Activated CD8-positive, alpha-beta memory T cell treated with anti-CD3 and anti-CD28 coated beads for 24 hours (primary cell): ENCODE measurements at regions not wholly inside any gene's neighbourhood (a gene's known extent, or its start where the extent isn't known, plus 50 kb on each side); places are given as distances from the start of the nearest gene placed in this dataset.

Experiments
- DNase-seq: peaks from one replicate; pipeline ENCODE4 v3.0.0-alpha.2; 2020

DNA sequence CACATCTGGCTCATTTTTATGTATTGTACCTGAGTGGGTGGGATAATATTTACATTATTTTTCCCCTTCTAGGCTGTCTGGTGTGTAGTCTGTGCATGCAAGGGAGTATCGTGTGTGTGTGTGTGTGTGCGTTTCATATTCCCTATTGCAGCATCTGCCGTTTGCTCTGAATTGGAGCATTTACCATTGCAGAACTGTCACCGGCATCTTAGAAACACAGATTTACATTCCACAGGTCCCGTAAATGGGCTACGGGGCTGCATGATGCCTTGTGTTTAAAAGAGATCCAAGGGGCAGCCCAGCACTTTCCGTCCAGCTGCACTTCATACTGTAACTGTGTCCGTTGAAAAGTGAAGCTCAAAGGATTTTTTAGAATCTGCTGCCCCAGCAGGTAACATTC is 167.1 kb upstream of the KIAA1217 start:
- no peak for DNase-seq

DNA sequence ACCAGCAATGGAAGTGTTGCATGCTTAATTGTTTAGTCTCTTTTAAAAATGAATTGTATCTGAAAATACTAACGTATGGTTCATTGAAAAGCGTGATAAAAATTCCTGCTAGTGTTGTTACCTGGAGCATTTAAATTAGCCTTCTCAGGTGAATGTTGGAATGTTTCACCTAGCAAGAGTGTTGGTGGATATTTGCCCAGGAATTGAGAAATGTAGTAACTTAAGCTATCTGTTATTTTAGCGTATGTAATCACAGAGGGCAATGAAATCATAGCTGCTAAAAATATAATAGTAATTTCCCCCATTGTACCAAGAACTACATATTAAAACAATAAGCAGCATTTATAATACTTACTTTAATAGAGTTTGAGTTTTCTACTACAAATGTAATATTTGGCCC is 166.1 kb upstream of the KIAA1217 start:
- DNase-seq, result no peak

DNA sequence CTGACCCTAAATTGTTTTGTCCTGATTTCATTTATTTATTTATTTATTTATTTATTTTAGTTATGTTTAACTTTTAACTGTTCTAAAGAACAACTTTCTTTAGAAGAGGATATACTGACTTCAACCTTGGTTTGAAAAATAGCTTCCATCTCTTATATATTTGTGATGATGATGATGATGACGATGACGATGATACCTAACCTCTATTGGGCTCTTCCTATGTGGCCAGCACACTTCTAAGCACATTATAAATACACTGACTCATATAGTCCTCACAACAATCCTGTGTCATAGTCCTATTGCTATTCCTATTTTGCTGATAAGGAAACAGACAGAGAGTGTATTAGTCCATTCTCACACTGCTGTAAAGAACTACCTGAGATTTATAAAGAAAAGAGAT is 162.9 kb upstream of the KIAA1217 start:
- no peak for DNase-seq

- DNase-seq, result no peak
These were observed 161.8 kb upstream of the KIAA1217 start for GRCh38 chr10:24047176-24047575.

- no peak for DNase-seq
These were observed 154.5 kb upstream of the KIAA1217 start for GRCh38 chr10:24054421-24054820.

DNA sequence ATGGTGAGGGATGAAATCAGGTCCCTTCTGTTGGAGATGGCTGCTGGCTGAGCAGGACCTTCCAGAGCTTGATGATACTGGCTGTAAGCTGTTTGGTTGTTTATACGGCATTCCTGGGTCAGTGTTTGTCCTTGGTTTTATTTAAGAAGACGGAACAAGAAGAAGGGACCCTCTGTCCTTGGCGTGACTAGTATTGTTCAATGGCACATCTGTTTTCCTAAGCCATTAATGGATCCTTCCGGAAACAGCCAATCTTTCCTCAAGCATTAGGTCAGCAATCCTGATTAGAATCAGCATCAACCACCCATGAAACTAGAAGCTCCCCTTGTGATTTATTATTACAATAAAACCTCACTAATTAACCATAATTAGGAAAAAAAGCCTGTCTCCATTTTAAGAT is 128.7 kb upstream of the KIAA1217 start:
- no peak for DNase-seq

DNA sequence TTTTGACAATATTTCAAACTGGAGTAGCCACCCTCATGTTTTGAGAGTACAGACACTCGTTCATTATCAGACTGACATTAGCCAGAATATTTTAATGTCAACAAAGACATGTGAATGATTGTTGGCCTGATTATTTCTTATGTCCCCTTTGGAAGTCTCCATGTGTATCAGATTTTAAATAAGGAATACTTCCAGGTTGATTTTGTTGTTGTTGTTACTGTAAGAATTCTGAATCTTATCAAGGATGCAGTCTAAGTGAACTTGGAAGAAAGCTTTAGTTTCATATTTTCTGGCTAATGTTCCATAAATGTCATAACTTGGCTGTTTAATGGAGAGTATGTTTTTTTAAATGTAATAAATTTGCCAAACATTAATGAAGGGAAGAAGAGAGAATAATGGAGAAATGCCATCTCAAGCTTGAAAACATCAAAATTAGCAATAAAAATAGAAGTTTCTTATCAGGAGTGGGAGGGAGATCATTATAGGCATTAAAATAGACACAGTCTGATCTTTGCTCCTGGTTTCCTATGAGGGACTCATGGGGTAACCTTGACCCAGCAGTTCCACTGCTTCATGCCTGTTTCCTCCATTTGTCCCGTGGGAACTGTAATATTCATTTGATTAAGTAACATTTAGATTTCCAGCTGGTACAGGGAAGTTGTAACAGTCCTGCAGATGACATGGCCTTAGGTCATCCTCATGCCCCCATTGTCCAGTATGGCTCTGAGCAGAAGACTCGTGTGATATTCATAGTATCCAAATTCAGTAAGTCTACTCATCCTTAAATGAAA is 122.4 kb upstream of the KIAA1217 start:
- no peak for DNase-seq

- no peak for DNase-seq
These were observed 117.7 kb upstream of the KIAA1217 start for GRCh38 chr10:24091256-24091655.

DNA sequence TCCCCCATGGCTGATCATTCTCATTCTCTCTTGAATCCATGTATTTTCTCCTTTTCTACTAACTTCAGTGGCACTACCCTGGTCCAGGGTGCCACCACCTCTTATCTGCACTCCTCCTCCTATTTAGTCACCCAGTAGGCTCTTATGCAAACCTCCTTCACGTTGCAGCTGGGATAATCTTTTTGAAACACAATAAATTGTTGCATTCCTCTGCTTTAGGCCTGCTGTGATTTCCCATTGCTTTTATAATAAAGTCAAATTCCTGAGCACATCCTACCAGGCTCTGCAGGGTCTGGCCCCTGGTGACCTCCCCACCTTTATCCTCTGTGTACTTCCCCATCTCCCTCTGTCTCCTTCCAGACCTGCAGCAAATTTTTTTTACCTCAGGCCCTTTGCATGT is 112.7 kb upstream of the KIAA1217 start:
- DNase-seq, result no peak

DNA sequence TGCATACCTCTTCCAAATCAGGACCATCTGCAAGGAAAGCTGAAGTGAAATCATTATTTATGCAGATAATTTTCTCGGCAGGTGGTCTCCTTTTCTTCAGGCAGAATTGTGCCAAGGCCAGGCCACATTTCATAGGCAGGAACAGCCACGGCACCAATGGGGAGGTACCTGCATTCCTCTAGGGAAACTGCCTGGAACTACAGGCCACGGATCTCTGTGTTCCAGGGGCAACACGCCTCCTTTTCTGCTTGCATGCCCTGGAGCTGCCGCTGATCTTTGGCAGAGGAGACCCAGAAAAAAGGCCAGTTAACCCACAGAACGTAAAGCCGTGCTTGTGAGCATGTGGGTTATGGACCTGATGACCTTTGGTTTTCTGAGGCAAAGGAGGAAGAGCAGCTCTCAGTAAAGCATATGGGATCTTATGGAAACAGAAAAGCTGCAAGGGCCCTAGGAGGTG is 111.2 kb upstream of the KIAA1217 start:
- no peak for DNase-seq

DNA sequence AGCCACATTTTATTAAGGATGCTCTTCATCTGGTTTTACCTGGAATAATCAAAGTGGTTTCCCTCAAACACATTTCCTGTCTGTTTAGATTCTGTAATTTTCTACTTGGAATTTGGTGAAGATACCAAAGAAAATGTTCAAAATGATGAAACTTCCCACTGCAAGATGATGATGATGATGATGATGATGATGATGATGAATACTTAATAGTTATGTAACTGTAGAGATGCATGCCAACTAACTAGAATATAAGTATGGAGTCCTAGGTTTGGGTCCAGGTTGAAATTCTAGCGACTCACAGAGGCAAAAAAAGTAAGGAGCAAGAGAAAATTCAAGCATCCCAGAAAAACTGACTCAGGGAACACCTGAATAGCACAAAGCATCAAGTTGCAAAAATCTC is 104.0 kb upstream of the KIAA1217 start:
- no peak for DNase-seq

DNA sequence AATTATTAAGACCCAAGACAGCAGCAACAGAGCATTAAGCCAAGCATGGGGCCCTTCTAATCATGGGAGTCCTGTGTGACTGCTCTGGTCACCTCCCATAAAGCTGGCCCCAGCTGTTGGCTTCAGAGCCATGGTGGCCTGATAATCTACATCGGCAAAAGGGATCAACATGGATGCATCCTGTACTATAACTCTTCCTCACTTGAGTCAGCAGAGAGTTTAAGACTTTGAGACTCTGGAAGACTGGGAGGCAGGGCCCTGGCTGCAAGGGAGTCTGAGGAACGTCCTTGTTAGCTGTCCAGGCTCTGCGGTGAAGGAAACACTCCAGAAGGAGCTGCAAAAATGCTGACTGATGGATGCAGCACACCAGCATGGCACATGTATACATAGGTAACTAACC is 95.0 kb upstream of the KIAA1217 start:
- no peak for DNase-seq

GRCh38 chr10:24114556-24114955 is 94.4 kb upstream of the KIAA1217 start:
- no peak for DNase-seq

DNA sequence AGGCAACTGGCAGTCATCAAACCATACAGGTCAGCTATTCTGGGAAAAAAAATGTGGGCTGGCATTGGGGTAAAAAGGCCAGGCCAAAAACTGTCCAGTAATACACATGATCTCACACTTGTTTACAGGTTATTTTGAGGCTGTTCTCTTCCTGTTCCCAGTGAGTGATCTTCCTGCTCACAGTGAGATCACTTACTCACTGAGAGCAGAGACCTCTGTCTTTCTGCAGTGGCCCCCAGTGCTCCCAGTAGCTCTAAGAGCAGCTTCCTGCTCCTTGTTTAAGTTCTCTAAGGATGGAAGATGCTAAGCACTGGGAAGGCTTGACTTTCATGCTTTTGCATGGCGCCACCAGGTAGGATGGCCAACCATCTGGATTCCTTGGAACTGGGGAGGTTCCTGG is 93.5 kb upstream of the KIAA1217 start:
- no peak for DNase-seq

DNA sequence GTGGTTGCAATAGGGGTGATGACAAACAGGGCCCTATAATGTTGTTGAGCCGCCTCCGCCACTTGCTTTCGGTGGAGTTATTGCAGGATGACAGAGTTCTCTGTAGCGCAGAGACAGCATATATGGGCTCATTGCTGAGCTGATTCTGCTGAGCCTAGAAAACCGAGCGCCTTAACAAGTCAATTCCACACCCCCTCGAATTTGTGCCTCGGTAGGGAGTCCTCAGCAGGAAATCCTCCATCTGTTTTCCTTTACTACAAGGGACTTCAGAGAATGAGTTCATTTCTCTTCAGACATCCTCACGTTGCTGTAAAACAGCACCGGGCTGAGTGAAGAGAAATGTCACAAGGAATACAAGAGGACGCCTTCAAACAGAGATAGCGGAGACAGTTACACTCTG is 90.7 kb upstream of the KIAA1217 start:
- no peak for DNase-seq

- DNase-seq, result no peak
These were observed 89.0 kb upstream of the KIAA1217 start for GRCh38 chr10:24119896-24120295.

- DNase-seq, result no peak
These were observed 88.3 kb upstream of the KIAA1217 start for GRCh38 chr10:24120646-24121045.

DNA sequence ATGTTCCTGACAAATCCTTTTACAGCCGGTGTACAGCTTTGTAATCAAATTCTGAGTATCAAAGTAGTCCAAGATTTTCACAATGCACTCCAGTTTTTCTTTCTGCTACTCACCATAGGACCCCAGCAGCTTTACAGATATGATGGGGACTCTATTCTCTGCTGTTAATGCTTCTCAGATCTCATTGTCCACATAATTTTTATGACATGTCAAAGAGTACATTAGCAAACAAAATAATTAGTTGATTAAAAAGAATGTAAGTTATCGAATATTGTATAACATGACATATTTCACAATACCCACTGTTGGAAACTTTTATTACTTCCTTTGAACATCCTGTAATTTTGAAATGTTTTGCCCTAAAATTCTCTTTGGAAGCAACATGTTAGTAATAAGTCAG is 81.4 kb upstream of the KIAA1217 start:
- no peak for DNase-seq

DNA sequence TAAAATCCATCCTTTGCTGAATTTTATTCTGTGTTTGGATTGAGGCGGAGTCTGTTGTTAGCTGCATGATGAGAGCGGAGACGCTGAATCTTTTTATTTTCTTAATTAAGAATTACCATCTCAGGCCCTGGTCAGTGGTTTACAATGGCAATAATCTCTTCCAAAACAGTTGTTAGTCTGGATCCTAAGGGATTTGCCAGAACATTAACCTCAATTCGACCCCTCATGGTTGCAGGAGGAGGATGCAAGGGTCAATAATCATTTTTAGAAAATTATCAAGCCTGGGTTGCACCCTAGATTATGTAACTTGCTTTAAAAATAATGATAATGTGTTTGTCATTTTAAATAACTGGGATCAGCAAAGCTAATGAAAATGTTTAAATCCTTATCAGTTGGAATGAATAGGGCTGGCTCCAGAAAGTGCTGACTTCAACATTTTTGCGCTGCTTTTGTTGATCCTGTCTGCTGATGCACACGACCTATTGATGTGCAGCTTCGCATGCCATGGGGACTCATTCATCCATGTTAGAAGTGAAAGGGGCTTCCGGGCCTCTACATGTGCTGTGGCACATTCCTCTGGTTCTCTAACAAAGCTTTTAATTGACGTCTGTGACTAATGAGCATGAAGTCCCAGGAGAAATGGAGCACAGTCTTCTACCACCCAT is 80.7 kb upstream of the KIAA1217 start:
- no peak for DNase-seq

DNA sequence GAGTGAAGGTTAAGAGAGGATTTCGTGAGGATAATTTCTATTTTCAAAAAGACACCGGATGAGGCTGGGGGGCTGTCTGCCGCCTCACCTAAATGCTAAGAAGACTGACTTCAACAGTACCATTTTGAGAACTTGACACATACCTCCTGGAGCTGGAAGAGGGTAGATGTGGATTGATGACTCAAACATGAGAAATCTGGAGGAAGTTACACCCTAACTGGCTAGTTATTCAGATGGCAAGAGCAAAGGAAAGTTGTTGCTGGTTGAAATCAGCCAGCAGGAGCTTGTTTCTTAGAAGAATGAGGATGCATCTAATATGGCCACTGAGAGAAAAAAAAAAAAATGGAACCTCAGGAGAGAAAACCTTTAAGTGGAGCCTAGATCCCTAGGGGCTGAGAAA is 76.2 kb upstream of the KIAA1217 start:
- no peak for DNase-seq

DNA sequence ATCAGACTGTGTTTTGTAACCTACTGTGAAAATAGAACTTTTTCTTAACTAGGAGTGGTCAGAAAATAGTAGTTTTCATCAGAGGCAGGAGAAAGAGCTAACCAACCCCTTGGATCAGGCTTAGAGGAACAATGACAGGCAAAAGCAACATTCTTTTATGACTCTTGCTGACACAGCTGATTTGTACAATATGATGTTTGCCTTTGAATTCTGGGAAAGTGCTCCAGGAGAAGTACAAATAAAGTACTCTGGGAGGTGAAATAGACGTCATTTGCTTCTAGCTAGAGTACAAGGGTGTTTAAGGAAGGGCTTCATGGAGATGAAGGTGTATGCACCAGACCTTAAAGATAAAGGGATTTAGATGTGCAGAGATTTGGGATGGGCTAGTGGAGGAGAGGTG is 75.1 kb upstream of the KIAA1217 start:
- no peak for DNase-seq

DNA sequence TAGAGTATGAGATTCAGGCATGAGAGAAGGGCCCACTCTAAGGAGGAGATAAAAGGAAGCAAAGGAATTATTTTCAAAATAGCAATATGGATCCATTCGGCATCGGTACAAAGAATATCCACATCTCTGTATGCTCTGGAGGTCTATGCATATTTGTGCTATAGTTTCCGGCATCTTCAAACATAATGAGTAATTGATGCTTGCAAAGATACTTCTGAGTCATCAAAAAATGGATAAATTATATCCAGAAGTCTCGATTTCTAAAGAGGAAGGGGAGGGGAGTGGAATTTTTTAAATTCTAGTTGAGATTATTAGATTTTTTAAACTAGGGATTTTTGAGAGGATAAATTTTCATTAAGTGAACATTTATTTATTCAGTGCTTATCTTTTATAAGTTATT is 72.9 kb upstream of the KIAA1217 start:
- DNase-seq, result no peak

GRCh38 chr10:24147321-24147720 is 61.6 kb upstream of the KIAA1217 start:
- DNase-seq, result no peak

- no peak for DNase-seq
These were observed 59.3 kb upstream of the KIAA1217 start for GRCh38 chr10:24149640-24150039.

DNA sequence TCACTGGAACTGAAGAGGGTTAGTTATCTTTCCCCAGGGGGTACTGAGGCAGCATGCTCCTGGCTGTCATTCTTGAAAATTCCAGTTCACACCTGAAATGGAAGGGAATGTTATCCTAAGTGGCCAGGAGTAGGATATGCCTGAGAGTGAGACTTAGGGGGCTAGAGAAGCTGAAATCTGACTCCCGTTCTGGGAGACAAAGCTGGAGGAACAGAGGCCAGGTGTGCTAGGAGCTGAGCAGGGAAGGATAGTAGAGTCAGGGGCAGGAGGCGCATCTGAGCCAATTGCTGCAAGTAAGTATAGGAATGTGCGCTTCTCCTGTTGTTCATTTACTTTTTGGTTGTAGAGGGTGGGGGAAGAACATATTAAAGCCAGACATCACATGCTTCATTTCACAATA is 58.1 kb upstream of the KIAA1217 start:
- DNase-seq, result no peak
